Gastroesophageal sphincter (tissue), 3 donors: ENCODE measurements at regions not wholly inside any gene's neighbourhood (a gene's known extent, or its start where the extent isn't known, plus 50 kb on each side); places are given as distances from the start of the nearest gene placed in this dataset.

Source experiments
- CTCF ChIP-seq, 4 experiments: fragments of 200-600 bp in 2 of 4; fragments of 450-650 bp in 2 of 4; sonication (generic) in 1 of 4; IDR thresholded peaks; one replicate each; pipeline ENCODE4 v1.5.1; 2017 to 2019; ENCODE audit warnings: antibody characterized with exemption in 4 of 4, mild to moderate bottlenecking in 2 of 4, moderate library complexity in 2 of 4
- EP300 ChIP-seq: sonication (generic); formaldehyde crosslinking; IDR thresholded peaks from one replicate; pipeline ENCODE4 v1.6.1; 2017; ENCODE audit warnings: antibody characterized with exemption, mild to moderate bottlenecking
- POLR2A ChIP-seq, 2 donors: fragments of 450-650 bp; IDR thresholded peaks; one replicate each; pipeline ENCODE4 v1.6.1; 2017; ENCODE audit warnings: antibody characterized with exemption in 2 of 2, mild to moderate bottlenecking in 2 of 2, moderate library complexity in 1 of 2

- TF ChIP-seq CTCF (IDR thresholded peaks at IDR 0.05) (no peak), POLR2A (IDR thresholded peaks at IDR 0.05) (no peak), EP300 (no peak)
Observed at GRCh38 chr3:74080056-74080461, 455.3 kb upstream of the PDZRN3 start.
